Inferior parietal cortex (tissue), 1 donor: ENCODE measurements at regions not wholly inside any gene's neighbourhood (a gene's known extent, or its start where the extent isn't known, plus 50 kb on each side); places are given as distances from the start of the nearest gene placed in this dataset.

ENCODE experiments used
- DNase-seq: peaks from one replicate; pipeline ENCODE4 v3.0.0-alpha.2; 2016; ENCODE audit errors: extremely low spot score

DNA sequence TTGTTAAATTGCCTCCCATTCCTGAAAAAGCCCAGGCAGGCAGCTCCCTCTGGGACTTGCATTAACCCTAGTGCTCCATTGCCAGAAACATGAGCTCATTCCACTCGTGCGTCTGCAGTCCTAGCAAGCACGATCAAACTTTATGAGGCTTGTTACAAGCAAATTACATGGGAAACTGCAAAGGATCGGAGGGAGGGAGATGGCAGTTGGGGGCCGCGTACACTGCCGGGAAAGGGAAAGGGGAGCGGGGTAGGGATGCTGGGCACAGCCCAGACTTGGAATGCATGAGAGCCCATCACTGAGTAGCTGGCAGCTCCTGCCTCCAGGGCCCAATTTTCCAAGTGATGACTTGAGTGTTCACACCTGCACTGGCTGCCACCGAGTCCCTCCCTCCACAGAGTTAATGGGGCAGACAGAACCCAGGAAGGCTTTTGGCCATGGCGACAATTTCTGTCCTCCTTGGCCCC, 169.9 kb downstream of the BRINP2 start:
- no peak for DNase-seq

DNA sequence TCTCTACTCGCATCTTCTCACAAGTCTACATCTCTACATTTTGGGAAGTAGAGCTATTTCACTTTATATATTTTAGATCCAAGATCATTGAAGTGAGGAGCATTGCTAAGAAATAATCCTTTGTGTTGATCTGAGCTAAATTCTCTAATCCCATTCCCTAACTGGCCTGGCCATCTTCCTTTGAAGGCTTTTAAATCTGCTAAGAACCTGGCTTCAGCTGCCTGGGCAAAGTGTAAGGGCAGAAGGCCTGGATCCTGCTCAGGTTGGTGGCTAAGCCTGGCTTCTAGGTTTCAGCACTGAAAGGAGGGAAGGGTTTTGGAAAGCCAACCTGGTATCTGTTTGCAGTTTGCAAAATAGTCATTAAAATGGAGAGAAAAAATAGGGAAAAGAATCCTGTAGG, 167.6 kb downstream of the BRINP2 start:
- DNase-seq = no peak

DNA sequence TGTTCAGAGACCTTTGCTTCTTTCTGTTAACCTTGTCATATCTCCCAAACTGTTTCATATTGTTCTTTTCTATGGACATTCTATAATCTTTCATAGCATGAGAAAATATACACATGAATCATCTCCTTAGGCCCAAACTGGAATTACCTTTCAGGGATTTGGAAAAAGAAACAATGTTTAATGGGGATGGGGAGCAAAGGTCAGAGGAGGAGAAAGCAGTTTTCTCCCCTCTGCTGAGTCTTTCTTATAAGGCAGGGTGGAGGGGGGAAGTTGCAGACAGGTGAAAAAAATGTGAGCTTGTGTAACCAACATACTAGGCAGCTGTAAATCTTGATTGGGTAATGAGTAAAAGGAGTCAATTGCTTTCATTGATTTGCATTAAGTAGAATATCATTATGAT, 164.1 kb downstream of the BRINP2 start:
- DNase-seq = no peak

DNA sequence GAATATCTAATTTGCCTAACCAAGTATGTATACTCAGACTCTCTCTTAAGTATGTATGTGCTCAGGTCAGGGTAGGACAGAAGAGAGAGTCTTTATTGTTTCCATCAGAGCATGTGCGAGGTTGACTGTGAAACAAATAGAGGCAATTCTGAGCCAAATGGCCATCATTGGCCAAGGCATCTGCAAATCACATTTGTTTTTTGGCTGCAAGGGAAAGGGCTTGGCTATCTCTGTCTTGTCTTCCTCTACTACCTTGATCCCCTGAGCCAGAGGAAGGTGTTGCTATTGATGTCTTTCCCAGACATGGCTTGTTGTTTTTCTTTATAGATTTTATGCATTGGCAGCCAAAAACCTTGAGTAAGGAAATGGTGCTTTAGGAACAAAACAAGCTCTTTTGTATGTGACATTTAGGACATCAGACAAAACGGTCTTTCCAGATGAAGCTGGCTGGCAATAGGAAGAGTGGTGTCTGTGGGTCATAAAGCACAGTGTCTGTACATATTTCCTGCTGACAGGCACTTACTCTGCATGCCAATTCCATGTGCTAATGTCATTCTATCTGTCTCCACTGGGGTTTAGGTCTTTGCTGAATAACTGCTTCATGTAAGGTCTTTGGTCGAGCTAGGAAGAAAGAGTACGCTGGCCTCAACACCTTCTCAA, 163.3 kb downstream of the BRINP2 start:
- DNase-seq = no peak
